ENCODE measurements at regions not wholly inside any gene's neighbourhood (a gene's known extent, or its start where the extent isn't known, plus 50 kb on each side); places are given as distances from the start of the nearest gene placed in this dataset.

DNA sequence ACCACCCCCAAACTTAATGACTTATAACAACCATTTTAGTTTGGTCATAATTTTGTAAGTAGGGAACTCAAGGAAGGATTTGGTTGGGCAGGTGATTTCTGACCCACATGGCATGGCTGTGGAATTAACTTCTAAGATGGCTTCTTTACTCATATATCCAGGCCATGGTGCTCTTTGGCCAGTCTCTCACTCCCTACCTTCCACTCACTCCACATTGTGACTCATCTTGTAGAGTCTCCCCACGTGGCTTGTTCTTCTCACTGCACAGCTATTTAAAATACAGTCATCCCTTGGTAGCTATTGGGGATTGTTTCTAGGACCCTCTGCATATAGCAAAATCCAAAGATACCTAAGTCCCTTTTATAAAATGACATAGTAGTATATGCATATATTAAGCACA lies 76.6 kb upstream of the MAST4 start:
- H3K79me2 ChIP-seq (ENCODE audit: control insufficient read depth, low read length), result no peaks in the 10 kb centered on the region
- no peak overlapping the region for H3K4me3 ChIP-seq (ENCODE audit: low read length)
- H3K9me3 ChIP-seq (ENCODE audit: control insufficient read depth, insufficient read depth, low read length), result no peaks in the 10 kb centered on the region
- no peak overlapping the region for H3K27ac ChIP-seq (ENCODE audit: low read depth, low read length)
- no peaks in the 10 kb centered on the region for H3K9me2 ChIP-seq (replicated peaks; ENCODE audit: control insufficient read depth, low read length)
- TF ChIP-seq EZH2phosphoT487 (IDR thresholded peaks at IDR 0.05; ENCODE audit: borderline replicate concordance, low read length), result no peak
- TF ChIP-seq, protein P1, sequence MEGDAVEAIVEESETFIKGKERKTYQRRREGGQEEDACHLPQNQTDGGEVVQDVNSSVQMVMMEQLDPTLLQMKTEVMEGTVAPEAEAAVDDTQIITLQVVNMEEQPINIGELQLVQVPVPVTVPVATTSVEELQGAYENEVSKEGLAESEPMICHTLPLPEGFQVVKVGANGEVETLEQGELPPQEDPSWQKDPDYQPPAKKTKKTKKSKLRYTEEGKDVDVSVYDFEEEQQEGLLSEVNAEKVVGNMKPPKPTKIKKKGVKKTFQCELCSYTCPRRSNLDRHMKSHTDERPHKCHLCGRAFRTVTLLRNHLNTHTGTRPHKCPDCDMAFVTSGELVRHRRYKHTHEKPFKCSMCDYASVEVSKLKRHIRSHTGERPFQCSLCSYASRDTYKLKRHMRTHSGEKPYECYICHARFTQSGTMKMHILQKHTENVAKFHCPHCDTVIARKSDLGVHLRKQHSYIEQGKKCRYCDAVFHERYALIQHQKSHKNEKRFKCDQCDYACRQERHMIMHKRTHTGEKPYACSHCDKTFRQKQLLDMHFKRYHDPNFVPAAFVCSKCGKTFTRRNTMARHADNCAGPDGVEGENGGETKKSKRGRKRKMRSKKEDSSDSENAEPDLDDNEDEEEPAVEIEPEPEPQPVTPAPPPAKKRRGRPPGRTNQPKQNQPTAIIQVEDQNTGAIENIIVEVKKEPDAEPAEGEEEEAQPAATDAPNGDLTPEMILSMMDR (IDR thresholded peaks at IDR 0.05; ENCODE audit: low read depth, low read length, poor library complexity, severe bottlenecking), result no peak
- no peak overlapping the region for H3K4me2 ChIP-seq (ENCODE audit: low read length)
- H3K27me3 ChIP-seq (ENCODE audit: control insufficient read depth, low read length), result no peaks in the 10 kb centered on the region
- peaks cover 7% of the 10 kb centered on the region for H3F3A ChIP-seq (ENCODE audit: control insufficient read depth, insufficient read depth)
- peaks cover 27% of the 10 kb centered on the region for H3K4me1 ChIP-seq (ENCODE audit: control insufficient read depth, low read length)
- no peaks in the 10 kb centered on the region for H4K20me1 ChIP-seq (ENCODE audit: control insufficient read depth, insufficient read depth, low read depth, low read length)
- peaks cover 5% of the 10 kb centered on the region; the same call in 1 of the 2 replicates for H3K36me3 ChIP-seq (ENCODE audit: control insufficient read depth, low read length)

GRCh38 chr5:66520854-66521253 lies 75.3 kb upstream of the MAST4 start:
- Histone ChIP-seq H3K36me3 (ENCODE audit: control insufficient read depth, low read length) (no peaks in the 10 kb centered on the region; the same call in 1 of the 2 replicates), H3K9me3 (ENCODE audit: control insufficient read depth, insufficient read depth, low read length) (no peaks in the 10 kb centered on the region), H3F3A (ENCODE audit: control insufficient read depth, insufficient read depth) (peaks cover 7% of the 10 kb centered on the region; the same call in 1 of the 2 replicates), H3K27ac (ENCODE audit: low read depth, low read length) (no peak overlapping the region), H3K4me3 (ENCODE audit: low read length) (no peak overlapping the region), H3K4me2 (ENCODE audit: low read length) (no peak overlapping the region), H4K20me1 (ENCODE audit: control insufficient read depth, insufficient read depth, low read depth, low read length) (no peaks in the 10 kb centered on the region), H3K9me2 (replicated peaks; ENCODE audit: control insufficient read depth, low read length) (no peaks in the 10 kb centered on the region), H3K79me2 (ENCODE audit: control insufficient read depth, low read length) (no peaks in the 10 kb centered on the region), H3K4me1 (ENCODE audit: control insufficient read depth, low read length) (peaks cover 15% of the 10 kb centered on the region), H3K27me3 (ENCODE audit: control insufficient read depth, low read length) (no peaks in the 10 kb centered on the region)
- no peak for TF ChIP-seq EZH2phosphoT487 (IDR thresholded peaks at IDR 0.05; ENCODE audit: borderline replicate concordance, low read length)
- TF ChIP-seq, protein P1 (IDR thresholded peaks at IDR 0.05; ENCODE audit: low read depth, low read length, poor library complexity, severe bottlenecking), result no peak

GRCh38 chr5:66527478-66528035 lies 68.6 kb upstream of the MAST4 start:
- Histone ChIP-seq H3K27ac (ENCODE audit: low read depth, low read length) (no peak overlapping the region), H3K9me2 (replicated peaks; ENCODE audit: control insufficient read depth, low read length) (no peaks in the 10 kb centered on the region), H3K4me1 (ENCODE audit: control insufficient read depth, low read length) (no peaks in the 10 kb centered on the region), H3K36me3 (ENCODE audit: control insufficient read depth, low read length) (no peaks in the 10 kb centered on the region), H3K9me3 (ENCODE audit: control insufficient read depth, insufficient read depth, low read length) (no peaks in the 10 kb centered on the region; the same call in 1 of the 2 replicates), H3K4me2 (ENCODE audit: low read length) (no peak overlapping the region), H4K20me1 (ENCODE audit: control insufficient read depth, insufficient read depth, low read depth, low read length) (no peaks in the 10 kb centered on the region), H3K4me3 (ENCODE audit: low read length) (no peak overlapping the region), H3K79me2 (ENCODE audit: control insufficient read depth, low read length) (no peaks in the 10 kb centered on the region), H3F3A (ENCODE audit: control insufficient read depth, insufficient read depth) (peaks cover 7% of the 10 kb centered on the region; the same call in 1 of the 2 replicates), H3K27me3 (ENCODE audit: control insufficient read depth, low read length) (no peaks in the 10 kb centered on the region)
- no peak for TF ChIP-seq EZH2phosphoT487 (IDR thresholded peaks at IDR 0.05; ENCODE audit: borderline replicate concordance, low read length)

- Histone ChIP-seq H3K27me3 (ENCODE audit: control insufficient read depth, low read length) (no peaks in the 10 kb centered on the region), H3K9me2 (replicated peaks; ENCODE audit: control insufficient read depth, low read length) (no peaks in the 10 kb centered on the region), H3F3A (ENCODE audit: control insufficient read depth, insufficient read depth) (no peaks in the 10 kb centered on the region), H3K4me2 (ENCODE audit: low read length) (no peak overlapping the region), H3K36me3 (ENCODE audit: control insufficient read depth, low read length) (no peaks in the 10 kb centered on the region), H3K4me3 (ENCODE audit: low read length) (no peak overlapping the region), H3K4me1 (ENCODE audit: control insufficient read depth, low read length) (no peaks in the 10 kb centered on the region), H4K20me1 (ENCODE audit: control insufficient read depth, insufficient read depth, low read depth, low read length) (no peaks in the 10 kb centered on the region), H3K27ac (ENCODE audit: low read depth, low read length) (no peak overlapping the region), H3K9me3 (ENCODE audit: control insufficient read depth, insufficient read depth, low read length) (no peaks in the 10 kb centered on the region; the same call in 1 of the 2 replicates), H3K79me2 (ENCODE audit: control insufficient read depth, low read length) (no peaks in the 10 kb centered on the region)
- TF ChIP-seq, protein P1 (IDR thresholded peaks at IDR 0.05; ENCODE audit: low read depth, low read length, poor library complexity, severe bottlenecking), result no peak
- TF ChIP-seq EZH2phosphoT487 (IDR thresholded peaks at IDR 0.05; ENCODE audit: borderline replicate concordance, low read length), result no peak
These were observed 67.0 kb upstream of the MAST4 start for GRCh38 chr5:66529182-66529581.

Measured in DOHH2 (cell line).